OCI-LY1 (cell line): ENCODE measurements at regions not wholly inside any gene's neighbourhood (a gene's known extent, or its start where the extent isn't known, plus 50 kb on each side); places are given as distances from the start of the nearest gene placed in this dataset.

Source experiments
- EZH2 ChIP-seq: fragments of 200-600 bp; sonication (generic), shearing (Covaris generic); IDR thresholded peaks from 2 replicates; pipeline ENCODE4 v1.8.0; 2017; ENCODE audit warnings: borderline replicate concordance, mixed run types, mild to moderate bottlenecking, antibody characterized with exemption, low read length, moderate library complexity, mixed read lengths
- TF ChIP-seq, protein P1 (sequence below): fragments of 200-600 bp; sonication (generic), shearing (Covaris generic); IDR thresholded peaks from 2 replicates; pipeline ENCODE4 v1.5.1; 2017; ENCODE audit warnings: mild to moderate bottlenecking, antibody characterized with exemption, low read length, moderate library complexity, mixed read lengths

DNA sequence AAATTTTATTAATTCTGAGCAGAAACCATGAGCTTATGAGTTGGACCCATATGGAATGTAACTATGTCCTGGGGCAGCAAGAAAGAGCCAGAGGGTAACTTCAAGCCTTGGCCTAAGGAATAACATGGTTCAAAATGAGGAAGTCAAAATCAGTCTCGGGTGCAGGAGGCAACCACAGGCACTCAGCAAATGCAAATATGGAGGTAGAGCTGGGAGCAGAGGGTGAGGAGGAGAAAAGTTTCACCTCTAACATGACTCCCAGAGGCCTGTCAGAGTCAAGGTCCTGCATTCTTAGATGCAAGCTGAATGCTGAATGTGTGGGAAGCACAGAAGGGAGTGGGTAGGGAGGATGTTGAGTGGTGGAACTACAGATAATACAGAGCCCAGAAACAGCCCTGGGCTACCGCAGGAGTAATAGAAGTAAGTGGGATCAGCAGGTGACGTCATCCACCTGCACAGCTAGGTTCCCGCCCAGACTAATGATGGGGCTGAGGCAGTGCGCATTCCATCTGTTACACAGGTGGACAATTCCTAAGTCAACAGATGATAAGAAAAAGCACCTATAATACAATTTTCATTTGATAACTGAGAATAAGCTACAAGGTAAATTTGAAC is 279.8 kb upstream of the ARRDC4 start:
- TF ChIP-seq, protein P1, sequence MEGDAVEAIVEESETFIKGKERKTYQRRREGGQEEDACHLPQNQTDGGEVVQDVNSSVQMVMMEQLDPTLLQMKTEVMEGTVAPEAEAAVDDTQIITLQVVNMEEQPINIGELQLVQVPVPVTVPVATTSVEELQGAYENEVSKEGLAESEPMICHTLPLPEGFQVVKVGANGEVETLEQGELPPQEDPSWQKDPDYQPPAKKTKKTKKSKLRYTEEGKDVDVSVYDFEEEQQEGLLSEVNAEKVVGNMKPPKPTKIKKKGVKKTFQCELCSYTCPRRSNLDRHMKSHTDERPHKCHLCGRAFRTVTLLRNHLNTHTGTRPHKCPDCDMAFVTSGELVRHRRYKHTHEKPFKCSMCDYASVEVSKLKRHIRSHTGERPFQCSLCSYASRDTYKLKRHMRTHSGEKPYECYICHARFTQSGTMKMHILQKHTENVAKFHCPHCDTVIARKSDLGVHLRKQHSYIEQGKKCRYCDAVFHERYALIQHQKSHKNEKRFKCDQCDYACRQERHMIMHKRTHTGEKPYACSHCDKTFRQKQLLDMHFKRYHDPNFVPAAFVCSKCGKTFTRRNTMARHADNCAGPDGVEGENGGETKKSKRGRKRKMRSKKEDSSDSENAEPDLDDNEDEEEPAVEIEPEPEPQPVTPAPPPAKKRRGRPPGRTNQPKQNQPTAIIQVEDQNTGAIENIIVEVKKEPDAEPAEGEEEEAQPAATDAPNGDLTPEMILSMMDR, result no peak
- TF ChIP-seq EZH2, result no peak
